ENCODE measurements at regions not wholly inside any gene's neighbourhood (a gene's known extent, or its start where the extent isn't known, plus 50 kb on each side); places are given as distances from the start of the nearest gene placed in this dataset.

DNA sequence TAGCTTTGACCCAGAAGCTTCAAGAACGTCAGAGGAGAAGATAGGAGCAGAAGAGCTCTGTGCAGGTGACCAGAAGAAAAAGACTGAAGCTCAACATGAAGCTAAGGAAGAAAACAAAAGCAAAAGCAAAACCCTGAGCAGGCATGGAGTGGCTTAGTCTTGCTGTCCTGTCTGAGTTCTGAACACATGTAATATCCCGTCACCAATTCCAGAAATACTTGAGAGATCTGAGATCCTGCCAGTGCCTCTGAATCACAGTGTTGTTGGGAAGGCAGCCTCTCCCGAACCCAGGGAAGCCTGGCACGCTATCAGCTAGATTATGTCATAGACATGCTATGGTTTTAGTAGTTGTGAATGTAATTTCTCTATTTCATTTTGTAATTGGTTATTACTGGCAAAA, 235.7 kb downstream of the ICE1 start:
- TF ChIP-seq, protein P1, sequence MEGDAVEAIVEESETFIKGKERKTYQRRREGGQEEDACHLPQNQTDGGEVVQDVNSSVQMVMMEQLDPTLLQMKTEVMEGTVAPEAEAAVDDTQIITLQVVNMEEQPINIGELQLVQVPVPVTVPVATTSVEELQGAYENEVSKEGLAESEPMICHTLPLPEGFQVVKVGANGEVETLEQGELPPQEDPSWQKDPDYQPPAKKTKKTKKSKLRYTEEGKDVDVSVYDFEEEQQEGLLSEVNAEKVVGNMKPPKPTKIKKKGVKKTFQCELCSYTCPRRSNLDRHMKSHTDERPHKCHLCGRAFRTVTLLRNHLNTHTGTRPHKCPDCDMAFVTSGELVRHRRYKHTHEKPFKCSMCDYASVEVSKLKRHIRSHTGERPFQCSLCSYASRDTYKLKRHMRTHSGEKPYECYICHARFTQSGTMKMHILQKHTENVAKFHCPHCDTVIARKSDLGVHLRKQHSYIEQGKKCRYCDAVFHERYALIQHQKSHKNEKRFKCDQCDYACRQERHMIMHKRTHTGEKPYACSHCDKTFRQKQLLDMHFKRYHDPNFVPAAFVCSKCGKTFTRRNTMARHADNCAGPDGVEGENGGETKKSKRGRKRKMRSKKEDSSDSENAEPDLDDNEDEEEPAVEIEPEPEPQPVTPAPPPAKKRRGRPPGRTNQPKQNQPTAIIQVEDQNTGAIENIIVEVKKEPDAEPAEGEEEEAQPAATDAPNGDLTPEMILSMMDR (IDR thresholded peaks at IDR 0.05): no peak
- TF ChIP-seq POLR2AphosphoS5 (IDR thresholded peaks at IDR 0.05): peak; percentile 62 to 77
